NB4 (cell line): ENCODE measurements at regions not wholly inside any gene's neighbourhood (a gene's known extent, or its start where the extent isn't known, plus 50 kb on each side); places are given as distances from the start of the nearest gene placed in this dataset.

Source experiments
- CTCF ChIP-seq: IDR thresholded peaks from one replicate; pipeline ENCODE4 v1.5.1; 2012; ENCODE audit warnings: low read depth, low read length
- POLR2A ChIP-seq: IDR thresholded peaks from 2 replicates; pipeline ENCODE4 v1.6.1; 2011; ENCODE audit warnings: mild to moderate bottlenecking; ENCODE audit not compliant: insufficient read length; ENCODE audit errors: extremely low read depth

- TF ChIP-seq CTCF (no peak), POLR2A (no peak)
Measured at GRCh38 chr12:92634202-92634601, 68.6 kb upstream of the PLEKHG7 start.
